ENCODE measurements at regions not wholly inside any gene's neighbourhood (a gene's known extent, or its start where the extent isn't known, plus 50 kb on each side); places are given as distances from the start of the nearest gene placed in this dataset.
"Not testable (repeated sequence)": the region's sequence is repeated elsewhere in the genome, so short reads cannot be mapped to it uniquely, and the experiment has no call there.

- DNase-seq (ENCODE audit: low spot score), result no peak
Measured at GRCh38 chr14:45867046-45867894, 614.3 kb upstream of the MIS18BP1 start.

GRCh38 chr14:45838597-45838996, 585.6 kb upstream of the MIS18BP1 start:
- DNase-seq (ENCODE audit: low spot score), result no peak

GRCh38 chr14:45819107-45819506, 566.1 kb upstream of the MIS18BP1 start:
- no peak for DNase-seq (ENCODE audit: low spot score)

GRCh38 chr14:45811155-45811554, 558.2 kb upstream of the MIS18BP1 start:
- DNase-seq (ENCODE audit: low spot score), result no peak

- no peak for DNase-seq (ENCODE audit: low spot score)
Measured at GRCh38 chr14:45810152-45810872, 557.3 kb upstream of the MIS18BP1 start.

- no peak for DNase-seq (ENCODE audit: low spot score)
Measured at GRCh38 chr14:45807178-45807899, 554.3 kb upstream of the MIS18BP1 start.

GRCh38 chr14:45799511-45799910, 546.5 kb upstream of the MIS18BP1 start:
- no peak for DNase-seq (ENCODE audit: low spot score)

GRCh38 chr14:45798659-45799058, 545.7 kb upstream of the MIS18BP1 start:
- DNase-seq (ENCODE audit: low spot score), result no peak

- not testable (repeated sequence) for DNase-seq (ENCODE audit: low spot score)
Measured at GRCh38 chr14:45796006-45796405, 543.0 kb upstream of the MIS18BP1 start.

GRCh38 chr14:45793081-45793480, 540.1 kb upstream of the MIS18BP1 start:
- no peak for DNase-seq (ENCODE audit: low spot score)

GRCh38 chr14:45790293-45790692, 537.3 kb upstream of the MIS18BP1 start:
- DNase-seq (ENCODE audit: low spot score), result no peak

GRCh38 chr14:45787167-45787566, 534.2 kb upstream of the MIS18BP1 start:
- no peak for DNase-seq (ENCODE audit: low spot score)

- no peak for DNase-seq (ENCODE audit: low spot score)
Measured at GRCh38 chr14:45786266-45786665, 533.3 kb upstream of the MIS18BP1 start.

- no peak for DNase-seq (ENCODE audit: low spot score)
Measured at GRCh38 chr14:45785240-45785639, 532.2 kb upstream of the MIS18BP1 start.

- no peak for DNase-seq (ENCODE audit: low spot score)
Measured at GRCh38 chr14:45766247-45766646, 513.2 kb upstream of the MIS18BP1 start.

GRCh38 chr14:45757655-45758054, 504.7 kb upstream of the MIS18BP1 start:
- DNase-seq (ENCODE audit: low spot score), result no peak

- DNase-seq (ENCODE audit: low spot score), result not testable (repeated sequence)
Measured at GRCh38 chr14:45756412-45756811, 503.4 kb upstream of the MIS18BP1 start.

- no peak for DNase-seq (ENCODE audit: low spot score)
Measured at GRCh38 chr14:45743884-45744283, 490.9 kb upstream of the MIS18BP1 start.

- no peak for DNase-seq (ENCODE audit: low spot score)
Measured at GRCh38 chr14:45742187-45742586, 489.2 kb upstream of the MIS18BP1 start.

GRCh38 chr14:45728434-45729225, 475.6 kb upstream of the MIS18BP1 start:
- no peak for DNase-seq (ENCODE audit: low spot score)

- DNase-seq (ENCODE audit: low spot score), result no peak
Measured at GRCh38 chr14:45727133-45727532, 474.1 kb upstream of the MIS18BP1 start.

GRCh38 chr14:45721472-45721871, 468.5 kb upstream of the MIS18BP1 start:
- no peak for DNase-seq (ENCODE audit: low spot score)
